SK-N-MC (cell line): ENCODE measurements at regions not wholly inside any gene's neighbourhood (a gene's known extent, or its start where the extent isn't known, plus 50 kb on each side); places are given as distances from the start of the nearest gene placed in this dataset.

Source experiments
- DNase-seq: peaks from one replicate; pipeline ENCODE4 v3.0.0-alpha.2; 2011; ENCODE audit warnings: low read depth, low spot score
- H3K27ac ChIP-seq: fragments of 200-600 bp; sonication (generic); 2 replicates; pipeline ENCODE4 v1.5.1; 2016; ENCODE audit warnings: mixed run types
- H3K36me3 ChIP-seq: fragments of 200-600 bp; sonication (generic); 2 replicates; pipeline ENCODE4 v1.6.1; 2017; ENCODE audit warnings: antibody characterized with exemption, low read length, mixed read lengths; ENCODE audit not compliant: insufficient read depth
- H3K4me3 ChIP-seq: fragments of 200-600 bp; sonication (generic); 2 replicates; pipeline ENCODE4 v1.5.1; 2016
- H3K9ac ChIP-seq: fragments of 200-600 bp; sonication (generic); 2 replicates; pipeline ENCODE4 v1.8.0; 2017; ENCODE audit warnings: mixed run types, mixed read lengths; ENCODE audit not compliant: insufficient read length
- H3K9me3 ChIP-seq: fragments of 200-600 bp; sonication (generic); 2 replicates; pipeline ENCODE4 v1.6.1; 2017; ENCODE audit warnings: low read depth, mild to moderate bottlenecking, antibody characterized with exemption, low read length, moderate library complexity, mixed read lengths
- EZH2 ChIP-seq: fragments of 200-600 bp; sonication (generic); IDR thresholded peaks from one replicate; pipeline ENCODE4 v1.6.1; 2017; ENCODE audit warnings: antibody characterized with exemption
- FOXP2 ChIP-seq: optimal IDR thresholded peaks from 2 replicates; pipeline ENCODE3; 2011; ENCODE audit warnings: mild to moderate bottlenecking, moderate library complexity; ENCODE audit not compliant: insufficient read depth; ENCODE audit errors: extremely low read length, control extremely low read depth
- POLR2AphosphoS5 ChIP-seq: IDR thresholded peaks from 2 replicates; pipeline ENCODE4 v1.6.1; 2012; ENCODE audit warnings: mild to moderate bottlenecking, low read depth, low read length, borderline replicate concordance

- Histone ChIP-seq H3K27ac (no peak overlapping the region), H3K36me3 (no peaks in the 10 kb centered on the region), H3K4me3 (no peak overlapping the region), H3K9me3 (no peaks in the 10 kb centered on the region), H3K9ac (no peak overlapping the region)
- no peak for DNase-seq
- TF ChIP-seq FOXP2 (no peak), EZH2 (no peak), POLR2AphosphoS5 (no peak)
Measured at GRCh38 chr20:60906555-60906954, 345.5 kb upstream of the CDH4 start.

- DNase-seq, result no peak
- no peaks in the 10 kb centered on the region for H3K9me3 ChIP-seq
- TF ChIP-seq FOXP2, result no peak
- no peak for TF ChIP-seq EZH2
- no peak for TF ChIP-seq POLR2AphosphoS5
- H3K9ac ChIP-seq, result no peak overlapping the region
- no peak overlapping the region for H3K27ac ChIP-seq
- H3K4me3 ChIP-seq, result no peak overlapping the region
- no peaks in the 10 kb centered on the region for H3K36me3 ChIP-seq
Measured at GRCh38 chr20:60913298-60913697, 338.8 kb upstream of the CDH4 start.

- Histone ChIP-seq H3K36me3 (no peaks in the 10 kb centered on the region), H3K9me3 (no peaks in the 10 kb centered on the region), H3K4me3 (no peak overlapping the region), H3K9ac (no peak overlapping the region), H3K27ac (no peak overlapping the region)
- no peak for TF ChIP-seq FOXP2
- TF ChIP-seq POLR2AphosphoS5, result no peak
- no peak for TF ChIP-seq EZH2
- DNase-seq, result no peak
Measured at GRCh38 chr20:60921022-60921622, 330.9 kb upstream of the CDH4 start.

GRCh38 chr20:60926831-60927230 is 325.2 kb upstream of the CDH4 start:
- Histone ChIP-seq H3K9me3 (no peaks in the 10 kb centered on the region), H3K9ac (no peak overlapping the region), H3K27ac (no peak overlapping the region), H3K4me3 (no peak overlapping the region), H3K36me3 (no peaks in the 10 kb centered on the region)
- no peak for TF ChIP-seq EZH2
- TF ChIP-seq FOXP2, result no peak
- TF ChIP-seq POLR2AphosphoS5, result no peak
- DNase-seq, result no peak

- Histone ChIP-seq H3K9me3 (no peaks in the 10 kb centered on the region), H3K4me3 (no peak overlapping the region), H3K27ac (no peak overlapping the region), H3K36me3 (no peaks in the 10 kb centered on the region), H3K9ac (no peak overlapping the region)
- TF ChIP-seq POLR2AphosphoS5 (no peak), FOXP2 (no peak), EZH2 (no peak)
- no peak for DNase-seq
Measured at GRCh38 chr20:60928341-60928740, 323.7 kb upstream of the CDH4 start.

GRCh38 chr20:60930023-60930790 is 321.9 kb upstream of the CDH4 start:
- Histone ChIP-seq H3K9me3 (no peaks in the 10 kb centered on the region), H3K4me3 (no peak overlapping the region), H3K27ac (no peak overlapping the region), H3K36me3 (no peaks in the 10 kb centered on the region), H3K9ac (no peak overlapping the region)
- TF ChIP-seq EZH2 (no peak), FOXP2 (no peak), POLR2AphosphoS5 (no peak)
- DNase-seq, result no peak

- Histone ChIP-seq H3K36me3 (no peaks in the 10 kb centered on the region), H3K27ac (no peak overlapping the region), H3K4me3 (no peak overlapping the region), H3K9ac (no peak overlapping the region), H3K9me3 (no peaks in the 10 kb centered on the region)
- DNase-seq, result no peak
- TF ChIP-seq FOXP2 (no peak), POLR2AphosphoS5 (no peak), EZH2 (no peak)
Measured at GRCh38 chr20:60931696-60932095, 320.4 kb upstream of the CDH4 start.

GRCh38 chr20:60934724-60935123 is 317.3 kb upstream of the CDH4 start:
- Histone ChIP-seq H3K36me3 (no peaks in the 10 kb centered on the region), H3K9me3 (no peaks in the 10 kb centered on the region), H3K27ac (no peak overlapping the region), H3K9ac (no peak overlapping the region), H3K4me3 (no peak overlapping the region)
- no peak for DNase-seq
- TF ChIP-seq EZH2 (no peak), POLR2AphosphoS5 (no peak), FOXP2 (no peak)

- Histone ChIP-seq H3K9me3 (no peaks in the 10 kb centered on the region), H3K4me3 (no peak overlapping the region), H3K27ac (no peak overlapping the region), H3K36me3 (no peaks in the 10 kb centered on the region), H3K9ac (no peak overlapping the region)
- DNase-seq, result no peak
- no peak for TF ChIP-seq POLR2AphosphoS5
- no peak for TF ChIP-seq EZH2
- no peak for TF ChIP-seq FOXP2
Measured at GRCh38 chr20:60935971-60936370, 316.1 kb upstream of the CDH4 start.
